ENCODE measurements at regions not wholly inside any gene's neighbourhood (a gene's known extent, or its start where the extent isn't known, plus 50 kb on each side); places are given as distances from the start of the nearest gene placed in this dataset.

DNA sequence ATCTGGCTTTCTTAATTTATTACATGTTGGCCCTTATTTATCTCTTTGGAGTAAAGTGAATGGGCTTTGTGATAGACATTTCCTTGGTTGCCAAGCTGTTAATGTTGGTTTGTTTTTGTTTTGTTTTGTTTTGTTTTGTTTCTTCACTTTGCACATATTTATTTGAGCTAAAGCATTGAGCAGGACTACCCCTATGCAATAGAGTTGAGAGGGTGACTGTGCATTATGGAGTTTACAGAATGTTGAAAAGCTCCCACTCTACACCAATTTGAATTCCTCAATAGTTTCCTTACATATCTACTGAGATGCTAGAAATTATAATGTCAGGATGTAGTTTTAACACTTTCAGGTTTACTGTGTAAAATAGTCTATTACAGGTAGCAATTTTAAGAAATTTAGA lies 462.8 kb upstream of the CBLB start:
- Histone ChIP-seq H3K4me1 (ENCODE audit: insufficient read depth, low read length) (peaks cover 13% of the 10 kb centered on the region), H3K27me3 (ENCODE audit: insufficient read depth, low read length) (no peaks in the 10 kb centered on the region), H3K9me3 (ENCODE audit: insufficient read depth, low read depth, low read length) (no peaks in the 10 kb centered on the region), H3K36me3 (ENCODE audit: insufficient read depth, low read length) (no peaks in the 10 kb centered on the region), H3K27ac (ENCODE audit: low read depth, low read length) (no peak overlapping the region), H3K9ac (ENCODE audit: low read depth, low read length) (no peak overlapping the region), H3K4me3 (ENCODE audit: low read length) (no peak overlapping the region)

GRCh38 chr3:106332129-106332528 lies 463.3 kb upstream of the CBLB start:
- Histone ChIP-seq H3K27ac (ENCODE audit: low read depth, low read length) (no peak overlapping the region), H3K27me3 (ENCODE audit: insufficient read depth, low read length) (no peaks in the 10 kb centered on the region), H3K9ac (ENCODE audit: low read depth, low read length) (no peak overlapping the region), H3K4me3 (ENCODE audit: low read length) (no peak overlapping the region), H3K9me3 (ENCODE audit: insufficient read depth, low read depth, low read length) (no peaks in the 10 kb centered on the region), H3K36me3 (ENCODE audit: insufficient read depth, low read length) (no peaks in the 10 kb centered on the region), H3K4me1 (ENCODE audit: insufficient read depth, low read length) (peaks cover 8% of the 10 kb centered on the region)
- WGBS: 100% methylated on average over 1 of the region's 1 CpG

DNA sequence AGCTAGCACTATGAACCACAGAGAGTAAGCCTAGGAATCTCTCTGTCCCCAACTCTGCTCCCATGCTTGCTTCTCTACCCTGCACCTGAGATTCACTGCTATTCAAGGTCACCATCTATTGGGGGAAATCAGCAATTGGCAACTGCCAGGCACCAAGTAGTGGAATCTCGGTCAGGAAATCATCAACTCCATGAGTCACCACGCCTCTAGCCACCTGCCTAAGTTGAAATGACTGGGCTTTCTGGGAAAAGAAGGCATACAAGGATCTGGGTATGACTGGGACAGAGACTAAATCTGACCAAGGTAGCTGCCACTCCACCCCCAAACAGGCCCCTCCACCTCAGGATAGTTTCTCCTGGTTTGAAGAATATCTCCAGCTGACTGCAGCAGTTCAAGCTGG lies 464.1 kb upstream of the CBLB start:
- Histone ChIP-seq H3K4me3 (ENCODE audit: low read length) (no peak overlapping the region), H3K27me3 (ENCODE audit: insufficient read depth, low read length) (no peaks in the 10 kb centered on the region), H3K27ac (ENCODE audit: low read depth, low read length) (no peak overlapping the region), H3K36me3 (ENCODE audit: insufficient read depth, low read length) (no peaks in the 10 kb centered on the region), H3K9me3 (ENCODE audit: insufficient read depth, low read depth, low read length) (no peaks in the 10 kb centered on the region), H3K4me1 (ENCODE audit: insufficient read depth, low read length) (peaks cover under 1% of the 10 kb centered on the region; the same call in 1 of the 2 replicates), H3K9ac (ENCODE audit: low read depth, low read length) (no peak overlapping the region)
- WGBS: 87% methylated on average over 2 of the region's 2 CpGs

DNA sequence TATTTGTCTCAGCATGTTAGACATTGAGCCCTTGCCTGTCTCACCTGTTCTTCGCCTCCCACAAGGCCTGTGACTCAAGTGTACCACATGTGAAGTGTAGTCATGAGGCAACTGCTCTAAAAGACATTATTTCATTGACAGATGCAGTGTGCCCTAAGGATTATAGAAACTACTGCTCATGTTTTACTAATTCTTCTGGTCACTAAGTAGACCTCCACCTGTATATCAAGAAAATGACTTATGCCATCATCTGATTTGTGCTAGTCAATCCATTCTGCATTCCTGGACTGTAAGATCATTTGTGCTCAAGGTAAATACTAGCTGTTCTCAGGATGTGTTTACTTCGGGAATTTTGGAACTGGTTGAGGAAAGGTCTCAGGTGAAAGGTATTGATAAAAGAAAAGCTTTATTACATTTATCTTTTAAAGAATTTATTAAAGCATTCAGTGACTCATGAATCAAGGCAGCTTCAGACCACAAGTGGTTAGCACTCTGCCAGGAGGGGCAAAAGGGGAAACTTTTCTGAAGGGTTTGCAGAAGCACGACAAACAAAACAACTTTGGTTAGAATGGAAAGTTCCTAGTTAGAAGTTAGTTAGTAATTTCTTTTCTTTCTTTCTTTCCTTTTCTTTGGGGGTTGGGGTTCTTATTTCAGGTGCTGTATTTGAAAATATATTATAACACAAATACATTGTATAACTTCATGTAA lies 465.3 kb upstream of the CBLB start:
- Histone ChIP-seq H3K4me1 (ENCODE audit: insufficient read depth, low read length) (no peaks in the 10 kb centered on the region), H3K9ac (ENCODE audit: low read depth, low read length) (no peak overlapping the region), H3K27ac (ENCODE audit: low read depth, low read length) (no peak overlapping the region), H3K27me3 (ENCODE audit: insufficient read depth, low read length) (no peaks in the 10 kb centered on the region), H3K9me3 (ENCODE audit: insufficient read depth, low read depth, low read length) (no peaks in the 10 kb centered on the region), H3K36me3 (ENCODE audit: insufficient read depth, low read length) (no peaks in the 10 kb centered on the region), H3K4me3 (ENCODE audit: low read length) (no peak overlapping the region)
- 94% methylated on average over 3 of the region's 3 CpGs for WGBS

GRCh38 chr3:106336619-106337018 lies 467.8 kb upstream of the CBLB start:
- H3K4me1 ChIP-seq (ENCODE audit: insufficient read depth, low read length): 0 out of 2 replicates have a peak, but pooled peaks cover 3% of the 10 kb centered on the region
- no peak overlapping the region for H3K4me3 ChIP-seq (ENCODE audit: low read length)
- H3K9me3 ChIP-seq (ENCODE audit: insufficient read depth, low read depth, low read length): no peaks in the 10 kb centered on the region
- 82% methylated on average over 2 of the region's 2 CpGs for WGBS
- no peak overlapping the region for H3K27ac ChIP-seq (ENCODE audit: low read depth, low read length)
- no peaks in the 10 kb centered on the region for H3K27me3 ChIP-seq (ENCODE audit: insufficient read depth, low read length)
- no peaks in the 10 kb centered on the region for H3K36me3 ChIP-seq (ENCODE audit: insufficient read depth, low read length)
- H3K9ac ChIP-seq (ENCODE audit: low read depth, low read length): no peak overlapping the region

GRCh38 chr3:106337116-106337515 lies 468.3 kb upstream of the CBLB start:
- Histone ChIP-seq H3K36me3 (ENCODE audit: insufficient read depth, low read length) (no peaks in the 10 kb centered on the region), H3K27ac (ENCODE audit: low read depth, low read length) (no peak overlapping the region), H3K9me3 (ENCODE audit: insufficient read depth, low read depth, low read length) (no peaks in the 10 kb centered on the region), H3K4me3 (ENCODE audit: low read length) (no peak overlapping the region), H3K4me1 (ENCODE audit: insufficient read depth, low read length) (0 out of 2 replicates have a peak, but pooled peaks cover 3% of the 10 kb centered on the region), H3K9ac (ENCODE audit: low read depth, low read length) (no peak overlapping the region), H3K27me3 (ENCODE audit: insufficient read depth, low read length) (no peaks in the 10 kb centered on the region)
- 100% methylated on average over 1 of the region's 1 CpG for WGBS

DNA sequence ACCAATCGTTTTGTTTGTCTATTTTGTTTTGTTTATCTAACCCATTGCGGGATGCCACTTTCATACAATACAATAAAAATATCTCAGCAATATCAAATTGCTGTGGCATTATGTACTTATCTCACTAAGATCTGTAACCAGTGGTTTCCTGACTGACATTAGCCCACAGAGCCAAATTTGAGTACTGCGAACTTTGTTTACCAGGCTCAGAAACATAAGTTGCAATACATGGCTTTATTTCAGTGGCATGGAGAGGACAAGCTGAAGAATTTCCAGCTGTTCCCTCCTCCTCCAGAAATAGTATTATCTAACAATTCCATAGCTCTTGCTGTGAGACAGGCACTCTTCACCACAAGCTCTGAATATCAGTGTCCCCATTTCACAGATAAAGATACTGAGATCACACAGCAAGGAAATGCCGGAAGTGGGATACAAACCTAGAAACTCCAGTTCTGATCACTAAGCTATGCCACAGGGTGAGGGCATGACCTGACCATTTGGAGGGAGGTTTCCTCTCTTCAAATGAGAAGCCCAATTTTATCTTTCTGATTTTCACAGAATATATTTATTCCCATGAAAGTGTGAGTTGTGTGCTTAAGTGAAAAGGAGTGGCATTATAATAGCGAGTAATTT lies 469.9 kb upstream of the CBLB start:
- 0 out of 2 replicates have a peak, but pooled peaks cover 3% of the 10 kb centered on the region for H3K4me1 ChIP-seq (ENCODE audit: insufficient read depth, low read length)
- WGBS: 96% methylated on average over 5 of the region's 5 CpGs
- no peak overlapping the region for H3K4me3 ChIP-seq (ENCODE audit: low read length)
- no peaks in the 10 kb centered on the region for H3K36me3 ChIP-seq (ENCODE audit: insufficient read depth, low read length)
- H3K9me3 ChIP-seq (ENCODE audit: insufficient read depth, low read depth, low read length): no peaks in the 10 kb centered on the region
- H3K27ac ChIP-seq (ENCODE audit: low read depth, low read length): no peak overlapping the region
- no peaks in the 10 kb centered on the region for H3K27me3 ChIP-seq (ENCODE audit: insufficient read depth, low read length)
- H3K9ac ChIP-seq (ENCODE audit: low read depth, low read length): no peak overlapping the region

DNA sequence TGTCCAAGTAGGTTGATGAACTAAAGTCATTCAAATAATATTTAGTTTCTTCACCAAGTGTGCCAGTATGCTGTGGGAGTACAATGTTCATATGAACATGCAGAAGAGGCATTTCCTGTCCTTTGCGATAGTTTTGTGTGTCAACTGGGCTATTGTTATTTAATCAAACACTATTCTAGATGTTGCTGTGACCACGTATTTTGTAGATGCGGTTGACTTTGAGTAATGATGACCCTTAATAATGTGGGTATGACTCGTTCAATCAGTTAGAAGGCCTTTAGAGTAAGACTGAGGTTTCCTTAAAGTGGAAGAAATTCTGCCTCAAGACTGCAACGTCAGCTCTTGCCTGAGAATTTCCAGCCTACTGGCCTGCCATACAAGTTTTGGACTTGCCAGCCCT lies 470.7 kb upstream of the CBLB start:
- H3K4me1 ChIP-seq (ENCODE audit: insufficient read depth, low read length): 0 out of 2 replicates have a peak, but pooled peaks cover 3% of the 10 kb centered on the region
- no peak overlapping the region for H3K4me3 ChIP-seq (ENCODE audit: low read length)
- H3K36me3 ChIP-seq (ENCODE audit: insufficient read depth, low read length): no peaks in the 10 kb centered on the region
- no peak overlapping the region for H3K27ac ChIP-seq (ENCODE audit: low read depth, low read length)
- no peak overlapping the region for H3K9ac ChIP-seq (ENCODE audit: low read depth, low read length)
- no peaks in the 10 kb centered on the region for H3K27me3 ChIP-seq (ENCODE audit: insufficient read depth, low read length)
- no peaks in the 10 kb centered on the region for H3K9me3 ChIP-seq (ENCODE audit: insufficient read depth, low read depth, low read length)
- 88% methylated on average over 5 of the region's 5 CpGs for WGBS

DNA sequence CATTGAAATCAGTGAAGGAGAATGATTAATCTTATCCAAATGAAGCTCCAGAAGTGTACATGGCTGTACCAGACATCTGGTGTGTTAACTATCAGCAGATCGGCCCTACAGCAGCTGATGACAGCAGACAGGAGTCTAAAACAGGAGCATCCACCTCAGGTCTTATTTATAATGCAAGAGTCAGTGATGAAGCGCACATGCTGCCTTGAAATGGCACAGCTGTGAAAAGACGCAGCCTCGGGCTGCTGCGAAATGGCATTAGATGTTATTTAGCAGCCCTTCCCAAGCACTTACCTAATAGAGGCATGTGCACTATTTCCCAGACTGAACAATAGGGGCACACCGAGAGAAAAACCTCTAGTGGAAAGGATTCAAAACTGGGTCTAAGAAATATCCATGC lies 472.3 kb upstream of the CBLB start:
- Histone ChIP-seq H3K27ac (ENCODE audit: low read depth, low read length) (no peak overlapping the region), H3K4me3 (ENCODE audit: low read length) (no peak overlapping the region), H3K27me3 (ENCODE audit: insufficient read depth, low read length) (no peaks in the 10 kb centered on the region), H3K9me3 (ENCODE audit: insufficient read depth, low read depth, low read length) (no peaks in the 10 kb centered on the region), H3K4me1 (ENCODE audit: insufficient read depth, low read length) (0 out of 2 replicates have a peak, but pooled peaks cover 3% of the 10 kb centered on the region), H3K9ac (ENCODE audit: low read depth, low read length) (no peak overlapping the region), H3K36me3 (ENCODE audit: insufficient read depth, low read length) (no peaks in the 10 kb centered on the region)
- 95% methylated on average over 6 of the region's 6 CpGs for WGBS

DNA sequence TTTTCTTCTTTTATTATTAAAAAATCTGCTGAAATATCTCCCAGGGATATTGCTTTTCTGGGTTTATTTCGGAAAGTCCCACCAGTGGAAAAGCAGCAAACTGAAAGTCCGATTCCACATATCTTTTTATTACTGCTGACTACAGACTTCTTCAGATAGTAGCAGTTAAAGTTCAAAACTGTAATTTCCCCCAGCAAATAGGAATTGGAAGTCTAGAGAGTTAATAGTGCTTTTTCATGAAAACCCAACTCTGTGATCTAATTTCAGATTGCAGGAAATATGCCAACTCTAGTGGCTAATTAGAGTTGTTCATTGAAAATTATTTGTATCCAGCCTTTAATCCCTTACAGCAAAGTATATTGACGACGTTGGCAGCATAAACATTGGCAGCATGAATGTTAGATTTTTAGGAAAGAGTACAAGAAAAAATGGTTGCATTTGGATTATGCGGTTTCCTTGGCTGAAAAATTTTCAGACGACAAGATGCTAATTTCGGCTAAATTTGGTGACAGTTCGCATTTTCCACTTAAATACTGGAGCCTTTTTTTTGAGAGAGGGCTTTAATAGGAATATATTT lies 472.9 kb upstream of the CBLB start:
- Histone ChIP-seq H3K27me3 (ENCODE audit: insufficient read depth, low read length) (no peaks in the 10 kb centered on the region), H3K9ac (ENCODE audit: low read depth, low read length) (no peak overlapping the region), H3K36me3 (ENCODE audit: insufficient read depth, low read length) (no peaks in the 10 kb centered on the region), H3K27ac (ENCODE audit: low read depth, low read length) (no peak overlapping the region), H3K4me3 (ENCODE audit: low read length) (no peak overlapping the region), H3K4me1 (ENCODE audit: insufficient read depth, low read length) (0 out of 2 replicates have a peak, but pooled peaks cover 3% of the 10 kb centered on the region), H3K9me3 (ENCODE audit: insufficient read depth, low read depth, low read length) (no peaks in the 10 kb centered on the region)
- 97% methylated on average over 8 of the region's 8 CpGs for WGBS

DNA sequence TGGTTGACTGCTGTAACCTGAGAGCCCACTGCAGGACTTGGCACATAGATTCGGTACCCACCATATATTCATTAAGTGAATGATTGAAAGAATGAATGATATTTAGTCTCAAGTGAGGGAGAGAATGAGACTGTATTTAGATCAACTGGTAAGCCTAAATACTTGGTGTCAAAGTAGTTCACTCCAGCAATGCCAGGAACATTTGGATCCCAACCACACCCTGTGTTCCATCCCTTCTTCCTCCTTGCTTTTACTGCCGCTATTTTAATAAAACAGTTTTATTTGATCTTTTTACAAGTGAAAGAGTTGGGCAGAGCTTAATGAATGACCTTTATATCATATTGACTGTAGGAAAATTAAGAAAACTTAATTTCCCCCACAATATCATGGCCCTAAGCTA lies 473.6 kb upstream of the CBLB start:
- Histone ChIP-seq H3K4me1 (ENCODE audit: insufficient read depth, low read length) (0 out of 2 replicates have a peak, but pooled peaks cover 3% of the 10 kb centered on the region), H3K27me3 (ENCODE audit: insufficient read depth, low read length) (no peaks in the 10 kb centered on the region), H3K9ac (ENCODE audit: low read depth, low read length) (no peak overlapping the region), H3K36me3 (ENCODE audit: insufficient read depth, low read length) (no peaks in the 10 kb centered on the region), H3K27ac (ENCODE audit: low read depth, low read length) (no peak overlapping the region), H3K9me3 (ENCODE audit: insufficient read depth, low read depth, low read length) (no peaks in the 10 kb centered on the region), H3K4me3 (ENCODE audit: low read length) (no peak overlapping the region)
- 100% methylated on average over 1 of the region's 2 CpGs for WGBS

Data from HUES64 (cell line).